SK-N-SH treated with all-trans-retinoic acid at 6 μM for 48 hours (cell line): ENCODE measurements at regions not wholly inside any gene's neighbourhood (a gene's known extent, or its start where the extent isn't known, plus 50 kb on each side); places are given as distances from the start of the nearest gene placed in this dataset.

ENCODE experiments used
- RARB ChIP-seq: fragments of 250-450 bp; sonication (Bioruptor Pico); IDR thresholded peaks from 2 replicates; pipeline ENCODE4 v1.8.0; 2021; ENCODE audit warnings: mild to moderate bottlenecking, moderate library complexity
- SNAI2 ChIP-seq: fragments of 250-450 bp; sonication (Bioruptor Pico); IDR thresholded peaks from 2 replicates; pipeline ENCODE4 v1.5.0; 2020; ENCODE audit warnings: mild to moderate bottlenecking, moderate library complexity
- TF ChIP-seq, protein P1 (sequence below): fragments of 250-450 bp; sonication (Bioruptor Pico); IDR thresholded peaks from 2 replicates; pipeline ENCODE4 v1.8.0; 2020; ENCODE audit warnings: mild to moderate bottlenecking, moderate library complexity, borderline replicate concordance

DNA sequence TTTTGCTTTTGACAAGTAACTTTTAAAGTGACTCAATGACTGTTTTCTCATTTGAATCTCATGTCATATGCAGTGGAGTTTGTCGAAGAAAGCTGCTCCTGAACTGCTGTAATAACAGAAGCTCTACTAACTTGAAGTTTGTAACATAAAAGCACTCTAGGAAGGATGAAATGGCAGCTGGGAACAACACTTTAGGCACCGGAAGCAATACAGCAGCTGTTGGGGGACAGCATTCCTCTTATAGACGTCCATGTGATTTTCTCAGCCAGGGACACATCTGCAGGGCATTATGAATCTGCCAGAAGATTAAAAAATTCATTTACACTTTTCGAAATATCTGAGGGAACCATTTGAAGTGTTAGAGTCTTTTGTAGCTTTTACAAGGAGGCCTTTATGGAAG lies 1035.8 kb downstream of the ADGRL3 start:
- TF ChIP-seq RARB (CRISPR knock-in tag) (no peak), SNAI2 (CRISPR knock-in tag) (no peak)
- TF ChIP-seq, protein P1, sequence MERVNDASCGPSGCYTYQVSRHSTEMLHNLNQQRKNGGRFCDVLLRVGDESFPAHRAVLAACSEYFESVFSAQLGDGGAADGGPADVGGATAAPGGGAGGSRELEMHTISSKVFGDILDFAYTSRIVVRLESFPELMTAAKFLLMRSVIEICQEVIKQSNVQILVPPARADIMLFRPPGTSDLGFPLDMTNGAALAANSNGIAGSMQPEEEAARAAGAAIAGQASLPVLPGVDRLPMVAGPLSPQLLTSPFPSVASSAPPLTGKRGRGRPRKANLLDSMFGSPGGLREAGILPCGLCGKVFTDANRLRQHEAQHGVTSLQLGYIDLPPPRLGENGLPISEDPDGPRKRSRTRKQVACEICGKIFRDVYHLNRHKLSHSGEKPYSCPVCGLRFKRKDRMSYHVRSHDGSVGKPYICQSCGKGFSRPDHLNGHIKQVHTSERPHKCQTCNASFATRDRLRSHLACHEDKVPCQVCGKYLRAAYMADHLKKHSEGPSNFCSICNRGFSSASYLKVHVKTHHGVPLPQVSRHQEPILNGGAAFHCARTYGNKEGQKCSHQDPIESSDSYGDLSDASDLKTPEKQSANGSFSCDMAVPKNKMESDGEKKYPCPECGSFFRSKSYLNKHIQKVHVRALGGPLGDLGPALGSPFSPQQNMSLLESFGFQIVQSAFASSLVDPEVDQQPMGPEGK (CRISPR knock-in tag) = no peak
